GM18868 (cell line): ENCODE measurements at regions not wholly inside any gene's neighbourhood (a gene's known extent, or its start where the extent isn't known, plus 50 kb on each side); places are given as distances from the start of the nearest gene placed in this dataset.
"Not testable (repeated sequence)": the region's sequence is repeated elsewhere in the genome, so short reads cannot be mapped to it uniquely, and the experiment has no call there.

Experiments used
- ATAC-seq: cut with Tn5 transposase; IDR thresholded peaks from one replicate; pipeline ENCODE4 v1.9.1; 2021; ENCODE audit warnings: mild to moderate bottlenecking, moderate library complexity; ENCODE audit not compliant: unreplicated experiment

- ATAC-seq: no peak
Observed at GRCh38 chr10:78231939-78232338, 198.3 kb downstream of the RPS24 start.

- no peak for ATAC-seq
Observed at GRCh38 chr10:78236416-78237015, 202.9 kb downstream of the RPS24 start.

DNA sequence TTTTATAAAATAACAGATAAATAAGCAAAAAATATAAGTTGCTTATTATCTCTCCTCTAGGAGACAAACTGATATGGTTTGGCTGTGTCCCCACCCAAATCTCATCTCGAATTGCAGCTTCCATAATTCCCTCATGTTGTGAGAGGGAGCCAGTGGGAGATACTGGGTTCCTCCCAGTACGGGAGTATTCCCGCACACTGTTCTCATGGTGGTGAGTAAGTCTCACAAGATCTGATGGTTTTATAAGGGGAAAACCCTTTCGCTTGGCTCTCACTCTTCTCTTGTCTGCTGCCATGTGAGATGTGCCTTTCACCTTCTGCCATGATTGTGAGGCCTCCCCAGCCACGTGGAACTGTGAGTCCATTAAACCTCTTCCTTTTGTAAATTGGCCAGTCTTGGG lies 204.3 kb downstream of the RPS24 start:
- ATAC-seq: not testable (repeated sequence)

- ATAC-seq: no peak
Observed at GRCh38 chr10:78247266-78247665, 213.6 kb downstream of the RPS24 start.

GRCh38 chr10:78247821-78248220 lies 214.2 kb downstream of the RPS24 start:
- no peak for ATAC-seq

GRCh38 chr10:78248651-78249464 lies 215.2 kb downstream of the RPS24 start:
- ATAC-seq: no peak

GRCh38 chr10:78249690-78250089 lies 216.0 kb downstream of the RPS24 start:
- no peak for ATAC-seq

DNA sequence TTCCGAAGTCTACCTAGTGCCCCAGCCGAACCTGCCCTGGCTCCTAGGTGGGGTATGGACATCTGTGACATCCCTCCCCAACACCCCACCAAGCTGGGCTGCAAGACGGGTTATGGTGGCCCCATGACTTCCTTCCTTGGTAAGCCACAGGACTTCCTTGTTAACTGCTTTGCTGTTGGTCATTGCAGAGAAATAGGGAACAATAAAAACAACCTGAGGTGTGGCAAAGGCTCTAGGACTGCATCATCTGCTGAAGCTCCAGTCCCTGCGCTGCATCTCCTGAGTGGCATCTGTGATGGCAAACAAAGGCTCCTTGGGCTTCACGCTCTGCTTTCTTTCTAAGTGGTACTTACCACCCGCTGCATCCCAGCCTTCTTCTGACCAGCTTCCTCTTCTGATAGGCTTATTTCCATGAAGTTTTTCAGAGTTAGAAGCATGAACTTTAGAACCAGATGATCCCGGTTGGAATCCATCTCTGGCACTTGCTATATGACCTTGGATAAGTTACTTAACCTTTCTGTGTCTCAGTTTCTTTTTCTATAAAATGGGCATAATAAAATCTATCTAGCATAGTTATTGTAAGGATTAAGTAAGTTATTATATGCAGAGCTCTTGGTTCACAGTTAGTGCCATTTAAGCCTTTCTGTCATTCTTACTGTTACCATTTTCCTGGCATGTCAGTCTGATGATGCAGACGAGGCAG lies 216.8 kb downstream of the RPS24 start:
- no peak for ATAC-seq

GRCh38 chr10:78251016-78251385 lies 217.3 kb downstream of the RPS24 start:
- ATAC-seq: no peak

DNA sequence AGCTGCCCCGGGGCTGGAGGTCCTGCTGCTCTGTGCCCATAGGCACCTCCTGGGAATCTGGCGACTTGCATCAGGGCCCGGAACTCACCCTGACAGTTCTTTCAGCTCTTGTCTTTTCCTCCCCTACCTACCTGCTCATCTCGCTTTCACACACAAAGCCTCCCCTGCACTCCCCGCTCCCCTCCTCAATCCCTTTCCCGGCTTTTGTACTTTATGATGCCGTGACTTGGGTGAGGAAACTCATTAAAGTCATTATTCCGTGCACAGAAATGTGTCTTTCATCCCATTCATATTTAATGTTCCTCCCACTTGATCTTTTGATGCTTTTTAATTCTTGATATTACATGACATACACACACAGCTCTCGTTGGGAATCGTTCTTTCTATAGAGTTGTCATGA lies 218.6 kb downstream of the RPS24 start:
- ATAC-seq: no peak

GRCh38 chr10:78253063-78253853 lies 219.6 kb downstream of the RPS24 start:
- ATAC-seq: no peak

DNA sequence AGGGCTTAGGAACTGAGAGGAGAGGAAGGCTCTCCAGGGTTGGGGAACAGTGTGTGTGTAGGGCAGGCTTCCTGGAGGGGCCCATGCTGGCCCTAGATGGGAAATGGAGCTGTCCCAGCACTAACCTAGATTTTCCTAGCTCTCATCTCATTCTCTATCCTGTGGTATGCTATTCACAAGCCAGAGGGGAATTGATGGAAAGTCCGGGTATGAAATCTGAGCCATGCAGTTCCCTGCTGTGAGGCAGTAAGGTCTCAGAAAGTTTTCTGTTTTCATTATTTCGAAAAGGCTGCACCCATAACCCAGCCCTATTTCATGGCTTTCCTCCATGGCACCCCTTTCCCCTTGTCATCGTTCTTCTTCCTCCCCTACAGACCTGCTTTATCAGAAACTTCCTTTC lies 220.3 kb downstream of the RPS24 start:
- ATAC-seq: no peak

- no peak for ATAC-seq
Observed at GRCh38 chr10:78255214-78255613, 221.6 kb downstream of the RPS24 start.

DNA sequence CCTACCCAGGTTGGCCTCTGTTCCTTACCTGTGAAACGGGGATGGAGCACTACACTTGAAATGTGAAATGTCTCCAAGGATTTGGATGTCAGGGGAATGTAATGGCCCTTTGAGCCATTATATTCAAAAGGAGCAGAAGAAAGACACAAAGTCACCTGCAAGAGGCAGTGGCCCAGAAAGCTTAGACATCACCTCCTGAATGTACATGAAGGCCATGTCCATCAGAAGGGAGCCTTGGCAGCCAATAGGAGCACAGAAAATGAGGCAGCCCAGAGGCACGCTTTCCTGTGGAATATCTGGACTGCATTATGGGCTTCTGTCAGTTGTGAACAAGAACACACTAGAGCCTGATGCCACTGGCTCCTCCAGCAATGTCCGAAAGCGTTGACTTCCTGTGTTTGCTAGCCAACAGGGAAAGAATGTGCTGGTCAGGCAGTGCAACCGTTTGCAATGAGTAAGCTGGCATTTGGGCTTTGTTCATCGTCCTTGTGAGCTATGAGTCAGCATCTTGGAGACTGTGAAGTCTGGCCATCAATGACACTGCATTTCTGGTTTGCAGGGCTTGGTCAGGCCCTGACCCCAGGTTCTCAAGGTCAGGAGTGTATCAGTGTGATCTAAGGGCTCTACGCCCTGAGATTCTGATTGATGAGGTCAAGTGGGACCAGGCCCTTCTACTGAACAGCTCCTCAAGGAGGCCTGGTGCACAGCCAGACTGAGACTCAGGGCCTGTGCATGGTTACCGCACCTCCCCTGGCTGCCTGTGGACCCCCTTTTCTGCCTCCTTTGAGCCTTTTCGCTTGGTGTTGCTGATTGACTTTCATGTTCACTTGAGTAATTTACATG lies 222.4 kb downstream of the RPS24 start:
- no peak for ATAC-seq

DNA sequence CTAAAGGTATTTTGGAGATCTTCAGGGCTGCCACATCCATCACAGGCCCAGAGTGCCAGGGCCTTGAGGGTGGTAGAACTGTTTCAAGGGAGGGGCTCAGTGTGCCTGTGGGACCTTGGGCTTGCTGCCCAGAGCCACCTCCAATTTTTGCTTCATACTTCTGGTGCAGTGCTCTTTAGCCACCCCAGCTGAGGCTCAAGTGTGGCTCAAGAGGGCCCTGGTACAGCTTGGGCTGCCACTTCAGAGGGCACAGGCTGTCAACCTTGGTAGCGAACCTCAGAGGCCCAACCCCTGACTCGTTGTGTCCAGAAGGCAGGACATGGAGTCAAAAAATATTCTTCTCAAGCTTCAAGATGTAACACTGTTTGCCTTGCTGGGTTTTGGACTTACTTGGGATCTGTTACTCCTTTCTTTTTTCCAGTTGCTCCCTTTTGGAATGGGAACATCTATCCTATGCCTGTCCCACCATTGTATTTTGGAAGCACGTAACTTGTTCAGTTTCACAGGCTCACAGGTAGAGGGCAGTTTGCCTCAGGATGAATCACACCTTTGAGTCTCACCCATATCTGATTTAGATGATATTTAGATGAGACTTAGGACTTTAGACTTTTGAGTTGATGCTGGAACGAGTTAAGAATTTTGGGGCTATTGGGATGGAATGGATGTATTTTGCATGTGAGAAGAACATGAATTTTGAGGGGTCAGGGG lies 224.8 kb downstream of the RPS24 start:
- ATAC-seq: no peak

DNA sequence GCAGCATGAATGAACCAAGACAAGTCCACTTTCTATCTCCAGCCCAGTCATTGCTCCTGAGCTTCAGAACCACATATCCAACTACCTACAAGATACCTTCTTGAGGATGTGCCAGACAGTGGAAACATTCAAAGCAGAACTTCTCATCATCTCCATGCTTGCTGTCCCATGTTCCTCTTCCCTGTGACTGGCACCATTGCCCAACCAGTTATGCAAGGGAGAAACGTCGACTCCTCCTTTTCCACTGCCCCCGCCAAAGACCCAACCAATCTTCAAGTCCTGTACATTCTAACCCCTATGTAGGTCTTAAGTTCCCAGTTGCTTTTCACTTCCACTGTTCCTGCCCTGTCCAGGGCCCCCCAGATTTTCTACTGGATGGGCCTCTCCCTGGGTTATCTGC lies 225.7 kb downstream of the RPS24 start:
- ATAC-seq: no peak

DNA sequence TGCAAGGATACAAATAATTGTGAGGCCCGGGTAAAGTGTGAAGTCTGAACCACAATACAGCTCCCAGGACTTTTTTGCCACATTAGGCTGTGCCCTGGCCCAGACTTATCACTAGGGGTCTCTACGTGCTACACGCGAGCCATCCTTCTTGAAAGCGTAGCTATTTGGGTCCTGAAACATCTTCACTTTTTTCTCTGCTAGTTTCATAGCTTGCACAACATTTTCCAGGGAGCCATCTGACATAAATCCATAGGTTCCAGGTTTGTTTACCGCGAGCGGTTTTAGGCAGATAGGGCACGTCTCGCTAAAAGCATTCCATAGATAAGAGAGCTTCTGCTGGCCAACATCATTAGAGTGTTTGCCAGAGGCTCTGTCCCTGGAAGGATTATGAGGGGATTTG lies 226.5 kb downstream of the RPS24 start:
- no peak for ATAC-seq

- no peak for ATAC-seq
Observed at GRCh38 chr10:78260680-78261079, 227.0 kb downstream of the RPS24 start.

DNA sequence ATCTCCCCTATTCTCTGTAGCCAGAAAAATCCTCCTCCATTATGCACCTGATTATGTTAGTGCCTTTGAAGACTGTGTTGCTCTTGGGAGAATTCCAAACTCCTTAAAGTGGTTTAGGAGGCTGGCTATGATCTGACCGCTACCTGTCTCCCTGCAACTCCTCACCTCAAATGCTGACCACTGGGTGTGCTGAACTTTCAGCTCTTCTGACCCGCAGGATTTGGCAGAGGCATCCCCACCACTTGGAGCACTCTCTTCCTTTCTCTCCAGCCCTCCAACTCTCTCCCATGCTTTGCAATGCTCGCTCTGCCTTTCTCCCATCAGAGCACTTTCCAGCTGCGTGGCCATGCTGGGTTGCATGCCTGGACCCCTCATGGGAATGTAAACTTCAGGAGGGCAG lies 227.6 kb downstream of the RPS24 start:
- ATAC-seq: no peak

- no peak for ATAC-seq
Observed at GRCh38 chr10:78262860-78263259, 229.2 kb downstream of the RPS24 start.
